GM12878 (cell line): ENCODE measurements at regions not wholly inside any gene's neighbourhood (a gene's known extent, or its start where the extent isn't known, plus 50 kb on each side); places are given as distances from the start of the nearest gene placed in this dataset.

Source experiments
- ATAC-seq: fragments of 200-7000 bp; cut with Tn5 transposase; 3 replicates; pipeline ENCODE4 v1.9.1; 2020; ENCODE audit warnings: mild to moderate bottlenecking, moderate library complexity
- BruUV-seq: library from RNA; stranded (reverse); fragments of 400-500 nt; replicated peaks from 2 replicates; lab custom pipeline; 2021; lab: Mats Ljungman, UMichigan
- CTCF ChIA-PET: fragments of 300-600 bp; sonication (Branson Sonifier 250); formaldehyde crosslinking; extraction: SDS; loops from one replicate; lab custom pipeline; 2021; ENCODE audit warnings: inconsistent platforms; lab: Yijun Ruan, JAX
- POLR2A ChIA-PET: fragments of 350-600 bp; formaldehyde crosslinking; extraction: SDS; loops from one replicate; lab custom pipeline; 2021; ENCODE audit warnings: inconsistent platforms; lab: Charles Lee
- RAD21 ChIA-PET: fragments of 300-600 bp; sonication (Branson Sonifier 250); formaldehyde crosslinking; loops from one replicate; lab custom pipeline; 2023; ENCODE audit warnings: antibody characterized with exemption; ENCODE audit not compliant: unreplicated experiment; lab: Charles Lee
- SMC1A ChIA-PET: fragments of 300-600 bp; sonication (Branson Sonifier 250); formaldehyde crosslinking; loops from one replicate; lab custom pipeline; 2023; ENCODE audit not compliant: unreplicated experiment, uncharacterized antibody; lab: Charles Lee
- DNase-seq: peaks from one replicate; pipeline ENCODE4 v3.0.0-alpha.2; 2011; ENCODE audit warnings: low read depth, low spot score
- FAIRE-seq: peaks from 3 replicates; lab custom pipeline; 2011; peaks lifted over from hg19 to GRCh38; lab: Jason Lieb, UNC
- H2AFZ ChIP-seq: 2 replicates; pipeline ENCODE4 v1.6.0; 2011; ENCODE audit warnings: low read depth, low read length, control low read depth; ENCODE audit not compliant: control insufficient read depth
- H3K27ac ChIP-seq: 2 replicates; pipeline ENCODE4 v1.5.1; 2011; ENCODE audit warnings: control low read depth; ENCODE audit not compliant: control insufficient read depth, insufficient read depth
- H3K27me3 ChIP-seq, 2 experiments: replicated peaks in 1 of 2; 2 replicates each; pipeline versions ENCODE4 v1.6.0 to v1.6.1; 2011; ENCODE audit warnings: low read length in 1 of 2; ENCODE audit not compliant: control insufficient read depth in 2 of 2, insufficient read depth in 2 of 2
- H3K36me3 ChIP-seq, 2 experiments: 2 replicates each; pipeline ENCODE4 v1.5.1; 2011; ENCODE audit warnings: low read length in 1 of 2; ENCODE audit not compliant: control insufficient read depth in 2 of 2, insufficient read depth in 2 of 2
- H3K4me1 ChIP-seq: 2 replicates; pipeline ENCODE4 v1.6.1; 2011; ENCODE audit warnings: mild to moderate bottlenecking, low read length, moderate library complexity, mixed read lengths; ENCODE audit not compliant: control insufficient read depth, insufficient read depth
- H3K4me2 ChIP-seq: 2 replicates; pipeline ENCODE4 v1.6.0; 2011; ENCODE audit warnings: control low read depth; ENCODE audit not compliant: control insufficient read depth, insufficient read depth
- H3K4me3 ChIP-seq: fragments of 200-600 bp; sonication (generic); 2 replicates; pipeline ENCODE4 v1.5.1; 2016
- H3K79me2 ChIP-seq: 2 replicates; pipeline ENCODE4 v1.6.0; 2011; ENCODE audit warnings: low read length; ENCODE audit not compliant: control insufficient read depth, insufficient read depth
- H3K9ac ChIP-seq: 2 replicates; pipeline ENCODE4 v1.8.0; 2011; ENCODE audit warnings: low read length, control low read depth, mixed read lengths; ENCODE audit not compliant: control insufficient read depth, insufficient read depth
- H3K9me3 ChIP-seq: replicated peaks from 3 replicates; pipeline ENCODE4 v1.5.1; 2011; ENCODE audit warnings: mild to moderate bottlenecking, low read length; ENCODE audit not compliant: control insufficient read depth, insufficient read depth
- H4K20me1 ChIP-seq: 2 replicates; pipeline ENCODE4 v1.6.0; 2011; ENCODE audit not compliant: control insufficient read depth, insufficient read depth
- NR2C1 ChIP-seq: fragments of 450-650 bp; IDR thresholded peaks from 2 replicates; pipeline ENCODE4 v1.6.1; 2017; ENCODE audit warnings: antibody characterized with exemption, mild to moderate bottlenecking, moderate library complexity
- POLR2A ChIP-seq: IDR thresholded peaks from 2 replicates; pipeline ENCODE4 v1.6.1; 2011; ENCODE audit warnings: low read depth, mild to moderate bottlenecking, low read length
- WGBS: methylation state at CpG from one replicate; pipeline ENCODE4 v1.1.6; 2016; ENCODE audit warnings: low lambda C conversion rate; ENCODE audit not compliant: insufficient replicate concordance, insufficient coverage; ENCODE audit errors: missing lambda C conversion rate; 5-methylcytosine and 5-hydroxymethylcytosine counted together
- in situ Hi-C: fragments of 300-500 bp; cut with MboI; formaldehyde crosslinking; loops from 9 replicates; pipeline ENCODE4 v1.14.3; 2018; ENCODE audit warnings: mixed read lengths
- intact Hi-C: fragments of 100-400 bp; cut with micrococcal nuclease; formaldehyde crosslinking; loops from one replicate; pipeline ENCODE4 v1.14.2; 2022; ENCODE audit not compliant: unreplicated experiment
- TF ChIP-seq, protein P1 (sequence below): fragments of 150-350 bp; IDR thresholded peaks from 2 replicates; pipeline ENCODE4 v1.6.1; 2016; ENCODE audit warnings: low read depth, low read length
- TF ChIP-seq, protein P2 (sequence below): fragments of 450-650 bp; IDR thresholded peaks from 2 replicates; pipeline ENCODE4 v1.6.1; 2016; ENCODE audit warnings: mild to moderate bottlenecking, moderate library complexity, borderline replicate concordance
- TF ChIP-seq, protein P3 (sequence below): fragments of 450-650 bp; formaldehyde crosslinking; IDR thresholded peaks from 2 replicates; pipeline ENCODE4 v1.4.0; 2022; ENCODE audit warnings: mild to moderate bottlenecking, moderate library complexity
- TF ChIP-seq, protein P4 (sequence below): IDR thresholded peaks from 2 replicates; pipeline ENCODE4 v1.6.1; 2011; ENCODE audit warnings: borderline replicate concordance, low read depth, mild to moderate bottlenecking, moderate library complexity, mixed read lengths, low read length; ENCODE audit not compliant: insufficient read depth; ENCODE audit errors: extremely low read length
- TF ChIP-seq, protein P5 (sequence below): IDR thresholded peaks from 2 replicates; pipeline ENCODE4 v1.6.1; 2011; ENCODE audit warnings: borderline replicate concordance, low read depth, mild to moderate bottlenecking, moderate library complexity, low read length; ENCODE audit not compliant: insufficient read depth, poor library complexity, severe bottlenecking

DNA sequence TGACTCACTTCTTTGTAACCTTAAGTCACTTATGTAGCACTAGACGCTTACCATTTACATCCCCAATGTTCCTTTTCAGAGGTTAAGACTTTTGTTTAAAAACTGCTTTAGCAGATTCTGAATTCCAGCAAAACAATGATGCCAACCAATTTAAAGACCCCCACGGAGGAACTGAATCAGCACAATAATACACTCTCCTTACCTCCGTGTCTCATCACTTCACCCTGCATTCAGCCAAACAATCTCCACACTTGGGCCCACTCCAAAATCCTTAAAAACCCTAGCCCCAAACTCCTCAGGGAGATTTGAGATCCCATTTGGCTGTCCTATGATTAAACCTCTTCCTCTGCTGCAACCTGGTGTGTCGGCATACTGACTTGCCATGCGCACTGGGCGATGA is 153.9 kb downstream of the B3GNT2 start:
- Histone ChIP-seq H3K4me2 (no peak overlapping the region), H4K20me1 (no peaks in the 10 kb centered on the region), H3K79me2 (no peaks in the 10 kb centered on the region), H2AFZ (no peak overlapping the region), H3K9me3 (peaks cover 4% of the 10 kb centered on the region; the same call in 2 of the 3 replicates), H3K36me3 (no peaks in the 10 kb centered on the region), H3K27me3 (no peaks in the 10 kb centered on the region), H3K27ac (peak overlapping the region; percentile 84), H3K4me3 (no peak overlapping the region), H3K4me1 (peaks cover 31% of the 10 kb centered on the region), H3K9ac (no peak overlapping the region)
- FAIRE-seq (no peak), ATAC-seq (no peak), DNase-seq (no peak)
- in situ Hi-C loops: loop anchor here (5.0 kb wide), 1 partner anchor 58 kb away; no protein-coding TSS in a partner anchor
- CTCF ChIA-PET: no interaction called here
- SMC1A ChIA-PET: interaction anchor here (2.9 kb wide), 1 partner anchor 40 kb away, joined by 21 read pairs; no protein-coding TSS in a partner anchor
- BruUV-seq: no TSS peak
- 95% methylated on average over 6 of the region's 6 CpGs for WGBS
- RAD21 ChIA-PET: no interaction called here
- POLR2A ChIA-PET: interaction anchor here (1.3 kb wide), 1 partner anchor 11 kb away, joined by 6 read pairs; no protein-coding TSS in a partner anchor
- intact Hi-C loops: loop anchor here (2.0 to 10.0 kb wide), 3 partner anchors 57 to 355 kb away; no protein-coding TSS in a partner anchor
- TF ChIP-seq POLR2A: no peak
- TF ChIP-seq, protein P1, sequence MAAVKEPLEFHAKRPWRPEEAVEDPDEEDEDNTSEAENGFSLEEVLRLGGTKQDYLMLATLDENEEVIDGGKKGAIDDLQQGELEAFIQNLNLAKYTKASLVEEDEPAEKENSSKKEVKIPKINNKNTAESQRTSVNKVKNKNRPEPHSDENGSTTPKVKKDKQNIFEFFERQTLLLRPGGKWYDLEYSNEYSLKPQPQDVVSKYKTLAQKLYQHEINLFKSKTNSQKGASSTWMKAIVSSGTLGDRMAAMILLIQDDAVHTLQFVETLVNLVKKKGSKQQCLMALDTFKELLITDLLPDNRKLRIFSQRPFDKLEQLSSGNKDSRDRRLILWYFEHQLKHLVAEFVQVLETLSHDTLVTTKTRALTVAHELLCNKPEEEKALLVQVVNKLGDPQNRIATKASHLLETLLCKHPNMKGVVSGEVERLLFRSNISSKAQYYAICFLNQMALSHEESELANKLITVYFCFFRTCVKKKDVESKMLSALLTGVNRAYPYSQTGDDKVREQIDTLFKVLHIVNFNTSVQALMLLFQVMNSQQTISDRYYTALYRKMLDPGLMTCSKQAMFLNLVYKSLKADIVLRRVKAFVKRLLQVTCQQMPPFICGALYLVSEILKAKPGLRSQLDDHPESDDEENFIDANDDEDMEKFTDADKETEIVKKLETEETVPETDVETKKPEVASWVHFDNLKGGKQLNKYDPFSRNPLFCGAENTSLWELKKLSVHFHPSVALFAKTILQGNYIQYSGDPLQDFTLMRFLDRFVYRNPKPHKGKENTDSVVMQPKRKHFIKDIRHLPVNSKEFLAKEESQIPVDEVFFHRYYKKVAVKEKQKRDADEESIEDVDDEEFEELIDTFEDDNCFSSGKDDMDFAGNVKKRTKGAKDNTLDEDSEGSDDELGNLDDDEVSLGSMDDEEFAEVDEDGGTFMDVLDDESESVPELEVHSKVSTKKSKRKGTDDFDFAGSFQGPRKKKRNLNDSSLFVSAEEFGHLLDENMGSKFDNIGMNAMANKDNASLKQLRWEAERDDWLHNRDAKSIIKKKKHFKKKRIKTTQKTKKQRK: no peak
- TF ChIP-seq, protein P2, sequence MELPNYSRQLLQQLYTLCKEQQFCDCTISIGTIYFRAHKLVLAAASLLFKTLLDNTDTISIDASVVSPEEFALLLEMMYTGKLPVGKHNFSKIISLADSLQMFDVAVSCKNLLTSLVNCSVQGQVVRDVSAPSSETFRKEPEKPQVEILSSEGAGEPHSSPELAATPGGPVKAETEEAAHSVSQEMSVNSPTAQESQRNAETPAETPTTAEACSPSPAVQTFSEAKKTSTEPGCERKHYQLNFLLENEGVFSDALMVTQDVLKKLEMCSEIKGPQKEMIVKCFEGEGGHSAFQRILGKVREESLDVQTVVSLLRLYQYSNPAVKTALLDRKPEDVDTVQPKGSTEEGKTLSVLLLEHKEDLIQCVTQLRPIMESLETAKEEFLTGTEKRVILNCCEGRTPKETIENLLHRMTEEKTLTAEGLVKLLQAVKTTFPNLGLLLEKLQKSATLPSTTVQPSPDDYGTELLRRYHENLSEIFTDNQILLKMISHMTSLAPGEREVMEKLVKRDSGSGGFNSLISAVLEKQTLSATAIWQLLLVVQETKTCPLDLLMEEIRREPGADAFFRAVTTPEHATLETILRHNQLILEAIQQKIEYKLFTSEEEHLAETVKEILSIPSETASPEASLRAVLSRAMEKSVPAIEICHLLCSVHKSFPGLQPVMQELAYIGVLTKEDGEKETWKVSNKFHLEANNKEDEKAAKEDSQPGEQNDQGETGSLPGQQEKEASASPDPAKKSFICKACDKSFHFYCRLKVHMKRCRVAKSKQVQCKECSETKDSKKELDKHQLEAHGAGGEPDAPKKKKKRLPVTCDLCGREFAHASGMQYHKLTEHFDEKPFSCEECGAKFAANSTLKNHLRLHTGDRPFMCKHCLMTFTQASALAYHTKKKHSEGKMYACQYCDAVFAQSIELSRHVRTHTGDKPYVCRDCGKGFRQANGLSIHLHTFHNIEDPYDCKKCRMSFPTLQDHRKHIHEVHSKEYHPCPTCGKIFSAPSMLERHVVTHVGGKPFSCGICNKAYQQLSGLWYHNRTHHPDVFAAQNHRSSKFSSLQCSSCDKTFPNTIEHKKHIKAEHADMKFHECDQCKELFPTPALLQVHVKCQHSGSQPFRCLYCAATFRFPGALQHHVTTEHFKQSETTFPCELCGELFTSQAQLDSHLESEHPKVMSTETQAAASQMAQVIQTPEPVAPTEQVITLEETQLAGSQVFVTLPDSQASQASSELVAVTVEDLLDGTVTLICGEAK: no peak
- TF ChIP-seq NR2C1: no peak
- TF ChIP-seq, protein P3, sequence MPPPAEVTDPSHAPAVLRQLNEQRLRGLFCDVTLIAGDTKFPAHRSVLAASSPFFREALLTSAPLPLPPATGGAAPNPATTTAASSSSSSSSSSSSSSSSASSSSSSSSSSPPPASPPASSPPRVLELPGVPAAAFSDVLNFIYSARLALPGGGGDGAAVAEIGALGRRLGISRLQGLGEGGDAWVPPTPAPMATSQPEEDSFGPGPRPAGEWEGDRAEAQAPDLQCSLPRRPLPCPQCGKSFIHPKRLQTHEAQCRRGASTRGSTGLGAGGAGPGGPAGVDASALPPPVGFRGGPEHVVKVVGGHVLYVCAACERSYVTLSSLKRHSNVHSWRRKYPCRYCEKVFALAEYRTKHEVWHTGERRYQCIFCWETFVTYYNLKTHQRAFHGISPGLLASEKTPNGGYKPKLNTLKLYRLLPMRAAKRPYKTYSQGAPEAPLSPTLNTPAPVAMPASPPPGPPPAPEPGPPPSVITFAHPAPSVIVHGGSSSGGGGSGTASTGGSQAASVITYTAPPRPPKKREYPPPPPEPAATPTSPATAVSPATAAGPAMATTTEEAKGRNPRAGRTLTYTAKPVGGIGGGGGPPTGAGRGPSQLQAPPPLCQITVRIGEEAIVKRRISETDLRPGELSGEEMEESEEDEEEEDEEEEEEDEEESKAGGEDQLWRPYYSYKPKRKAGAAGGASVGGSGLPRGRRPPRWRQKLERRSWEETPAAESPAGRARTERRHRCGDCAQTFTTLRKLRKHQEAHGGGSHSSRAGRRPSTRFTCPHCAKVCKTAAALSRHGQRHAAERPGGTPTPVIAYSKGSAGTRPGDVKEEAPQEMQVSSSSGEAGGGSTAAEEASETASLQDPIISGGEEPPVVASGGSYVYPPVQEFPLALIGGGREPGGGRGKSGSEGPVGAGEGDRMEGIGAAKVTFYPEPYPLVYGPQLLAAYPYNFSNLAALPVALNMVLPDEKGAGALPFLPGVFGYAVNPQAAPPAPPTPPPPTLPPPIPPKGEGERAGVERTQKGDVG (CRISPR knock-in tag): no peak
- TF ChIP-seq, protein P4, sequence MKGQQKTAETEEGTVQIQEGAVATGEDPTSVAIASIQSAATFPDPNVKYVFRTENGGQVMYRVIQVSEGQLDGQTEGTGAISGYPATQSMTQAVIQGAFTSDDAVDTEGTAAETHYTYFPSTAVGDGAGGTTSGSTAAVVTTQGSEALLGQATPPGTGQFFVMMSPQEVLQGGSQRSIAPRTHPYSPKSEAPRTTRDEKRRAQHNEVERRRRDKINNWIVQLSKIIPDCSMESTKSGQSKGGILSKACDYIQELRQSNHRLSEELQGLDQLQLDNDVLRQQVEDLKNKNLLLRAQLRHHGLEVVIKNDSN: no peak
- TF ChIP-seq, protein P5, sequence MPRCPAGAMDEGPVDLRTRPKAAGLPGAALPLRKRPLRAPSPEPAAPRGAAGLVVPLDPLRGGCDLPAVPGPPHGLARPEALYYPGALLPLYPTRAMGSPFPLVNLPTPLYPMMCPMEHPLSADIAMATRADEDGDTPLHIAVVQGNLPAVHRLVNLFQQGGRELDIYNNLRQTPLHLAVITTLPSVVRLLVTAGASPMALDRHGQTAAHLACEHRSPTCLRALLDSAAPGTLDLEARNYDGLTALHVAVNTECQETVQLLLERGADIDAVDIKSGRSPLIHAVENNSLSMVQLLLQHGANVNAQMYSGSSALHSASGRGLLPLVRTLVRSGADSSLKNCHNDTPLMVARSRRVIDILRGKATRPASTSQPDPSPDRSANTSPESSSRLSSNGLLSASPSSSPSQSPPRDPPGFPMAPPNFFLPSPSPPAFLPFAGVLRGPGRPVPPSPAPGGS: no peak
